OCI-LY7 (cell line): ENCODE measurements at regions not wholly inside any gene's neighbourhood (a gene's known extent, or its start where the extent isn't known, plus 50 kb on each side); places are given as distances from the start of the nearest gene placed in this dataset.
"Not testable (repeated sequence)": the region's sequence is repeated elsewhere in the genome, so short reads cannot be mapped to it uniquely, and the experiment has no call there.

Experiments
- BruUV-seq: library from RNA; stranded (reverse); fragments of 400-500 nt; replicated peaks from 2 replicates; lab custom pipeline; 2021; lab: Mats Ljungman, UMichigan
- CTCF ChIA-PET: fragments of 300-600 bp; sonication (Branson Sonifier 250); formaldehyde crosslinking; loops from one replicate; lab custom pipeline; 2022; ENCODE audit warnings: antibody characterized with exemption; ENCODE audit not compliant: unreplicated experiment; lab: Charles Lee
- POLR2A ChIA-PET: fragments of 300-600 bp; sonication (Branson Sonifier 250); formaldehyde crosslinking; loops from one replicate; lab custom pipeline; 2022; ENCODE audit warnings: antibody characterized with exemption; lab: Charles Lee
- DNase-seq: peaks from one replicate; pipeline ENCODE4 v3.0.0-alpha.2; 2015; ENCODE audit warnings: low spot score
- H2AFZ ChIP-seq: fragments of 200-600 bp; sonication (generic), shearing (Covaris generic); 2 replicates; pipeline ENCODE4 v1.6.1; 2014; ENCODE audit warnings: mild to moderate bottlenecking, antibody characterized with exemption, low read length, moderate library complexity
- H3K27ac ChIP-seq: fragments of 200-600 bp; sonication (generic); 2 replicates; pipeline ENCODE4 v1.5.1; 2014; ENCODE audit warnings: mixed run types, low read depth, mild to moderate bottlenecking, moderate library complexity, low read length, inconsistent platforms; ENCODE audit not compliant: poor library complexity, severe bottlenecking
- H3K36me3 ChIP-seq: fragments of 200-600 bp; sonication (generic); 2 replicates; pipeline ENCODE4 v1.6.1; 2014; ENCODE audit warnings: mild to moderate bottlenecking, antibody characterized with exemption, low read length, moderate library complexity, mixed read lengths; ENCODE audit not compliant: insufficient read depth
- H3K4me1 ChIP-seq: fragments of 200-600 bp; sonication (generic); 2 replicates; pipeline ENCODE4 v1.5.1; 2014; ENCODE audit warnings: mild to moderate bottlenecking, low read length; ENCODE audit not compliant: insufficient read depth, poor library complexity, severe bottlenecking
- H3K4me2 ChIP-seq: fragments of 200-600 bp; sonication (generic); 2 replicates; pipeline ENCODE4 v1.6.1; 2014; ENCODE audit warnings: mild to moderate bottlenecking, low read length
- H3K4me3 ChIP-seq: fragments of 200-600 bp; sonication (generic); 2 replicates; pipeline ENCODE4 v1.5.1; 2014; ENCODE audit warnings: mild to moderate bottlenecking, low read depth, low read length; ENCODE audit not compliant: poor library complexity, severe bottlenecking
- H3K79me2 ChIP-seq: fragments of 200-600 bp; sonication (generic); 2 replicates; pipeline ENCODE4 v1.6.1; 2016; ENCODE audit warnings: low read depth, mild to moderate bottlenecking, low read length, moderate library complexity, mixed read lengths; ENCODE audit not compliant: insufficient read depth
- H3K9me2 ChIP-seq: fragments of 200-600 bp; sonication (generic); 2 replicates; pipeline ENCODE4 v1.6.1; 2016; ENCODE audit warnings: mild to moderate bottlenecking, low read length, mixed read lengths; ENCODE audit not compliant: insufficient read depth
- H3K9me3 ChIP-seq: fragments of 200-600 bp; sonication (generic); 2 replicates; pipeline ENCODE4 v1.6.1; 2014; ENCODE audit warnings: mild to moderate bottlenecking, mixed run types, low read length, mixed read lengths
- H4K20me1 ChIP-seq: fragments of 200-600 bp; sonication (generic); 2 replicates; pipeline ENCODE4 v1.6.1; 2014; ENCODE audit warnings: mild to moderate bottlenecking, antibody characterized with exemption, low read length, moderate library complexity, mixed read lengths; ENCODE audit not compliant: insufficient read depth
- EZH2phosphoT487 ChIP-seq: fragments of 200-600 bp; sonication (generic); IDR thresholded peaks from 2 replicates; pipeline ENCODE4 v1.6.1; 2018; ENCODE audit warnings: low read depth, borderline replicate concordance, mild to moderate bottlenecking, mixed run types, antibody characterized with exemption, low read length, moderate library complexity, mixed read lengths
- intact Hi-C: fragments of 100-400 bp; cut with micrococcal nuclease; formaldehyde crosslinking; loops from one replicate; pipeline ENCODE4 v1.10.0; 2022; ENCODE audit not compliant: unreplicated experiment
- TF ChIP-seq, protein P1 (sequence below): fragments of 200-600 bp; sonication (generic); conservative IDR thresholded peaks from 2 replicates; pipeline ENCODE4 v1.5.1; 2014; ENCODE audit warnings: mild to moderate bottlenecking, antibody characterized with exemption, low read length, moderate library complexity, mixed read lengths

DNA sequence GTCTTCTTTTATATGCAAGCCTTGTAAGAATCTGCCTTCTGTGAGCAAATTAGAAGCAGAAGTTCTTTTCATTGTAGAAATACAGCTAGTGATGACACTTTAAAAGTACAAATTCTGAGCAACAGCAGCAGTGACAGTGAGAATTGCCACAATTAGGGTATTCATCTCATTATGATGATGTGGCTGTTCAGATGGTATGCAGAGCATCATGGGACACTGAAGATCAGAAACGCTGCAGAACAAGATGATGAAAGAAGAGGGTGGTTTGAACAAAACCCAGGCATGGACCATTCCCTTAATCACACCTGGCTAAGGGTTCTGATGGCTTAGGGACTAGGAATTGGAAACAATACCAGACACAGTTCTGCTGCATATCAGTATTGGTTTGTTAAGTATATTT is 312.7 kb upstream of the TBX18 start:
- Histone ChIP-seq H3K4me1 (no peaks in the 10 kb centered on the region), H4K20me1 (no peaks in the 10 kb centered on the region), H3K9me3 (no peaks in the 10 kb centered on the region), H3K4me2 (no peak overlapping the region), H2AFZ (no peak overlapping the region), H3K79me2 (no peaks in the 10 kb centered on the region), H3K9me2 (no peaks in the 10 kb centered on the region), H3K4me3 (no peak overlapping the region), H3K27ac (no peak overlapping the region), H3K36me3 (no peaks in the 10 kb centered on the region)
- TF ChIP-seq, protein P1, sequence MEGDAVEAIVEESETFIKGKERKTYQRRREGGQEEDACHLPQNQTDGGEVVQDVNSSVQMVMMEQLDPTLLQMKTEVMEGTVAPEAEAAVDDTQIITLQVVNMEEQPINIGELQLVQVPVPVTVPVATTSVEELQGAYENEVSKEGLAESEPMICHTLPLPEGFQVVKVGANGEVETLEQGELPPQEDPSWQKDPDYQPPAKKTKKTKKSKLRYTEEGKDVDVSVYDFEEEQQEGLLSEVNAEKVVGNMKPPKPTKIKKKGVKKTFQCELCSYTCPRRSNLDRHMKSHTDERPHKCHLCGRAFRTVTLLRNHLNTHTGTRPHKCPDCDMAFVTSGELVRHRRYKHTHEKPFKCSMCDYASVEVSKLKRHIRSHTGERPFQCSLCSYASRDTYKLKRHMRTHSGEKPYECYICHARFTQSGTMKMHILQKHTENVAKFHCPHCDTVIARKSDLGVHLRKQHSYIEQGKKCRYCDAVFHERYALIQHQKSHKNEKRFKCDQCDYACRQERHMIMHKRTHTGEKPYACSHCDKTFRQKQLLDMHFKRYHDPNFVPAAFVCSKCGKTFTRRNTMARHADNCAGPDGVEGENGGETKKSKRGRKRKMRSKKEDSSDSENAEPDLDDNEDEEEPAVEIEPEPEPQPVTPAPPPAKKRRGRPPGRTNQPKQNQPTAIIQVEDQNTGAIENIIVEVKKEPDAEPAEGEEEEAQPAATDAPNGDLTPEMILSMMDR: no peak
- no peak for TF ChIP-seq EZH2phosphoT487
- intact Hi-C loops: no loop called here
- no TSS peak for BruUV-seq
- ChIA-PET CTCF (no interaction called here), POLR2A (no interaction called here)
- no peak for DNase-seq

DNA sequence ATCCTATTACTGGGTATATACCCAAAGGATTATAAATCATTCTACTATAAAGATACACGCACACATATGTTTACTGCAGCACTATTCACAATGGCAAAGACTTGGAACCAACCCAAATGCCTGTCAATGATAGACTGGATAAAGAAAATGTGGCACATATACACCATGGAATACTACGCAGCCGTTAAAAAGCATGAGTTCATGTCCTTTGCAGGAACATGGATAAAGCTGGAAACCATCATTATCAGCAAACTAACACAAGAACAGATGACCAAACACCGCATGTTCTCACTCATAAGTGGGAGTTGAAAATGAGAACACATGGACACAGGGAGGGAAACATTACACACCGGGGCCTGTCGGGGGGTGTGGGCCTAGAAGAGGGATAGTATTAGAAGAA is 307.4 kb upstream of the TBX18 start:
- BruUV-seq, CTCF ChIA-PET, H4K20me1 ChIP-seq, POLR2A ChIA-PET, H3K36me3 ChIP-seq, H3K79me2 ChIP-seq, H3K4me2 ChIP-seq, H3K4me1 ChIP-seq, H3K27ac ChIP-seq, H3K9me3 ChIP-seq, DNase-seq, H3K9me2 ChIP-seq, H2AFZ ChIP-seq, H3K4me3 ChIP-seq, intact Hi-C loops: not testable (repeated sequence)

DNA sequence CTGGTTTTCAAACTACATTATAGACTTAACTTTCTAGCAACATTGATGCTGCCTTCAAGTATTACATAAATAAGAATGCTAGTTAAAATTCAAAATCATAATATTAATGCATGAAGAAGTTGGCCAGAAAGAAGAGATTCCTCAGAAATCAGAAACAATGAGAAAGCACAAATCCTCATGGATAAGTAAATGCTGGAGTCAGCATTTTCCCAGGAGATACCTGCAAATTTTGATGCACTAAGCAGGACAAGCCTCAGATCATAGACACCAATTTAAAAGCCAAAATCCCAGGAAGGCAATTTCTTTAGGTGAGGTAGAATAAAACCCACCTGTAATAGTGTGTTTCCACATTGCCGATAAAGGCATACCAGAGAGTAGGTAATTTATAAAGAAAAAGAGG is 305.2 kb upstream of the TBX18 start:
- POLR2A ChIA-PET: no interaction called here
- no TSS peak for BruUV-seq
- intact Hi-C loops: no loop called here
- no peaks in the 10 kb centered on the region for H3K9me3 ChIP-seq
- DNase-seq: no peak
- no peaks in the 10 kb centered on the region for H4K20me1 ChIP-seq
- no peak overlapping the region for H2AFZ ChIP-seq
- no peak overlapping the region for H3K4me3 ChIP-seq
- no peaks in the 10 kb centered on the region for H3K9me2 ChIP-seq
- H3K36me3 ChIP-seq: no peaks in the 10 kb centered on the region
- no peaks in the 10 kb centered on the region for H3K79me2 ChIP-seq
- no peak overlapping the region for H3K27ac ChIP-seq
- TF ChIP-seq, protein P1: no peak
- CTCF ChIA-PET: no interaction called here
- no peak overlapping the region for H3K4me2 ChIP-seq
- no peaks in the 10 kb centered on the region for H3K4me1 ChIP-seq
